ENCODE measurements at regions not wholly inside any gene's neighbourhood (a gene's known extent, or its start where the extent isn't known, plus 50 kb on each side); places are given as distances from the start of the nearest gene placed in this dataset.

DNA sequence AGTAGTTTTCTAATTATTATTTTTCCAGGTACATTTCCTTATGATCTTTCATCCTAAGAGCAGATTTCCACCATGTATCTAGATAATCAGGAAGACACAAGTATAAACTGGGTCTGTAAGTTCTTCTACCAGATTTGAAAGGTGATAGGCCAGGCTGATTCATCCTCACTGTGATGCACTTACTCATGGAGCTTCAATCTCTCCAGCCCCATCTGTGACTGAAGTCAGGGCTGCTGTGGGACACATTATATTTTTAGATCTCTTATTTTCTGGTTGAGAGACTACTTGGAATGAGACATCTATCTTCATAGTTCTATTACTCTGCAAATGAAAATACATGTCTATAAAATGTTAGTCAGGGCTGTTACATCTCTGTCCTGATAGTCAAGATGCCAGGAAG lies 85.5 kb upstream of the SLC25A13 start:
- Histone ChIP-seq H3K4me3 (no peak overlapping the region), H3K4me1 (peaks cover 23% of the 10 kb centered on the region), H3K27me3 (ENCODE audit: low read depth) (no peaks in the 10 kb centered on the region), H3K9me3 (no peaks in the 10 kb centered on the region), H3K36me3 (replicated peaks) (no peaks in the 10 kb centered on the region)
- DNase-seq (ENCODE audit: low spot score in 2 of 2): no peak
- in situ Hi-C loops (cut with MboI; ENCODE audit: low sequenced_read_pairs): no loop called here

DNA sequence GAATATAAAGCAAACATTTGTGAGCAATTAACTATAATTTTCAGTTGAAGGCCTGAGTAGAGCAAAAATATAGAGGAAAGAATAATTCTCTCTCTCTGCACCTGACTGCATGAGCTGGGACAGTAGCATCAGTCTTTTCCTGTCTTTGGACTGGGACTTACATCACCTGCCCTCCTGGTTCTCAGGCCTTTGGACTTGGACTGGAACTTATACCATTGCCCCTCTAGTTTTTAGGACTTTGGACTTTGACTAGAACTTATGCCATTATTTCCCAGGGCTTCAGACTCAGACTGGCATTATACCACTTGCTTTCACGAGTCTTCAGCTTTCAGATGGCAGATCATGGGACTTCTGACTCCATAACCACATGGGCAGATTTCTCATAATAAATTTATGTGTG lies 81.0 kb upstream of the SLC25A13 start:
- in situ Hi-C loops (cut with MboI; ENCODE audit: low sequenced_read_pairs): no loop called here
- H3K4me3 ChIP-seq: no peak overlapping the region
- no peak for DNase-seq (ENCODE audit: low spot score in 2 of 2)

DNA sequence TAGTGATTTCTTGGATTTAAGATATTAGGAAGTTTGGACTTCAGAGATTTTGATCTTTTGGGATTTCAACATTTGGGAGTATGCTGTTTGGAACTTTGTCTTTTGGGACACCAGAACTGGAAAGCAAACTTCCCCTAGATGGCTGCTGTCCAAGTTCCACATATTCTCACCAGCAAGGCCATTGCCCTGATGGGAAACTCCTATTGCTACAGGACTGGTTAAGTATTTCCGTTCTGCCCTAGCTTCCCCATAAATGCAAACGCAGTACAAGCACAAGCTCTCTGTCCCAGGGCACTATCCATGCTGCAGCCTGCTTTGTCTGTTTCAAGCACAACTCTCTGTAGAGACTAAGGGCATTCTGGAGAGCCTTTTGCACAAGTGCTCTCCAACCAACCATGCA lies 79.3 kb upstream of the SLC25A13 start:
- in situ Hi-C loops (cut with MboI; ENCODE audit: low sequenced_read_pairs): no loop called here
- DNase-seq (ENCODE audit: low spot score in 2 of 2): no peak

More for the DNA sequence above, 81.0 kb upstream of the SLC25A13 start:
- peaks cover 10% of the 10 kb centered on the region for H3K4me1 ChIP-seq
- H3K27me3 ChIP-seq (ENCODE audit: low read depth): no peaks in the 10 kb centered on the region
- H3K36me3 ChIP-seq (replicated peaks): no peaks in the 10 kb centered on the region
- H3K9me3 ChIP-seq: no peaks in the 10 kb centered on the region

DNA sequence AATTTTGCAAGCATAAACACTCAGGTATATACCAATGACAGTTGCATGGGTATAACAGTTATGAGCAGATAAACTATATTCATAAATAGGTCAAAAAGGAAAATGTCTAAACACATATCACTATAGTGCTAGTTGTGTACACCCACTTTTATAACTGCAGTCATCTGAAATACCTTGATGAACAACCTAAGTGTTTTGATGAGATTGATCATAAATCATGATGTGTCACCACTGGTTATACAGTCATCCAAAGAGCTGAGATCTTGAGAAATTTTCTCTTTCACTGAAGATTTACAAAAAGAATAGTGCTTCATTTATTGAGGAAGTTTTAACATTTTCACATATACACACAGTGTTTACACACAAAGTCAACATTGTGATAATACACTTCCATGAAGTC lies 78.6 kb upstream of the SLC25A13 start:
- Histone ChIP-seq H3K4me3 (no peak overlapping the region), H3K9me3 (no peaks in the 10 kb centered on the region), H3K4me1 (peaks cover 6% of the 10 kb centered on the region), H3K36me3 (replicated peaks) (no peaks in the 10 kb centered on the region), H3K27me3 (ENCODE audit: low read depth) (no peaks in the 10 kb centered on the region)
- no peak for DNase-seq (ENCODE audit: low spot score in 2 of 2)
- in situ Hi-C loops (cut with MboI; ENCODE audit: low sequenced_read_pairs): no loop called here

More for the DNA sequence above, 79.3 kb upstream of the SLC25A13 start:
- no peaks in the 10 kb centered on the region for H3K9me3 ChIP-seq
- no peaks in the 10 kb centered on the region for H3K36me3 ChIP-seq (replicated peaks)
- H3K27me3 ChIP-seq (ENCODE audit: low read depth): no peaks in the 10 kb centered on the region
- peaks cover 10% of the 10 kb centered on the region for H3K4me1 ChIP-seq
- no peak overlapping the region for H3K4me3 ChIP-seq

DNA sequence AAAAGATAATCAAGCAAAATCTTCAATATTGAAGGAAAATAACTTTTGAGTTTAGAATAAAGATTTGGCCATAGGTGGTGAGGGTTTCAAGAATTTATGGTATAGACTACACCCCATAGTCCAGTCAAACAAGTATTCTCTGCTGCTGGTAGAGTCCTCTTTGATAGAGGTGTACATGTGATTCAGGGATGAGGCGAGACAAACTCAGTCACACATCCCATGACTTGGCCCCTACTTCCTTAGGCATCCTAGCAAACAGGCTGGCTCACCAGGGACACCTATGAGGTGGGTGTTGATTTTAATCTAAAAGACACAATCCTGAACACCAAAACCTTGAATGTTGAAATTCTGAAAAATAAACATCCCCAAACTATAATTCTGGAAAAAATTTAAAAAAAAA lies 78.1 kb upstream of the SLC25A13 start:
- in situ Hi-C loops (cut with MboI; ENCODE audit: low sequenced_read_pairs): no loop called here

DNA sequence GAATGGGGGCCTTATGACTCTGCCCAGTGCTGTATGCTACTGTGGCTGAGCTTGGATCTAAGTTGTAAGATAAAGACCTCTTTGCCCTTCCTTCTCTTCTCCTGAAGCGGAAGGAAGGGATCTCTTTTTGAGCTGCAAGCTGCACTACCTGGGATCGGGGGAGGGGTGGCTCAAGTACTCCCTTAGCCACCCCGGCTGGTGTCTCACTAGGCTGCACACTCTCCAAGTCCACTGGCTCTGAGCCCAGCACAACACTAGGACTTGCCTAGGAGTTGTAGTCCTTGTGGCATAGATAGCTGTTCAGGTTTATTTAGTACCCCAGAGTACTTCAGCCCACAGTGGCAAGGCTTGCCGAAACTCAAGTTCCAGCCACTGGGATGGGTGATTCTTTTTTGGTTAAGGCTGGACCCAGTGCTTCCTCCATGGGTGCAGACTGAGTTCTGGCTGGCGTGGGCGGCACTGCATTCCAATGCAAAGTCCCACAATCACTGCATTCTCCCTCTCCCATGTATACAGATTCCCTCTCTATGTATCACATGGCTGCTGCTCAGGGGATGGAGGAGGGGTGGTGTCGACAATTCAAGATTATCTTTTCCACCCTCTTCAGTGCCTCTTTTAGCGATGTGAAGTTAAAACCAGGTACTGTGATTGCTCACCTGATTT lies 76.2 kb upstream of the SLC25A13 start:
- Histone ChIP-seq H3K27me3 (ENCODE audit: low read depth) (no peaks in the 10 kb centered on the region), H3K9me3 (no peaks in the 10 kb centered on the region), H3K4me1 (no peaks in the 10 kb centered on the region), H3K36me3 (replicated peaks) (no peaks in the 10 kb centered on the region), H3K4me3 (no peak overlapping the region)
- in situ Hi-C loops (cut with MboI; ENCODE audit: low sequenced_read_pairs): no loop called here
- DNase-seq (ENCODE audit: low spot score in 2 of 2): no peak

More for the DNA sequence above, 78.1 kb upstream of the SLC25A13 start:
- Histone ChIP-seq H3K36me3 (replicated peaks) (no peaks in the 10 kb centered on the region), H3K27me3 (ENCODE audit: low read depth) (no peaks in the 10 kb centered on the region), H3K4me1 (peaks cover 2% of the 10 kb centered on the region), H3K4me3 (no peak overlapping the region), H3K9me3 (no peaks in the 10 kb centered on the region)
- no peak for DNase-seq (ENCODE audit: low spot score in 2 of 2)

DNA sequence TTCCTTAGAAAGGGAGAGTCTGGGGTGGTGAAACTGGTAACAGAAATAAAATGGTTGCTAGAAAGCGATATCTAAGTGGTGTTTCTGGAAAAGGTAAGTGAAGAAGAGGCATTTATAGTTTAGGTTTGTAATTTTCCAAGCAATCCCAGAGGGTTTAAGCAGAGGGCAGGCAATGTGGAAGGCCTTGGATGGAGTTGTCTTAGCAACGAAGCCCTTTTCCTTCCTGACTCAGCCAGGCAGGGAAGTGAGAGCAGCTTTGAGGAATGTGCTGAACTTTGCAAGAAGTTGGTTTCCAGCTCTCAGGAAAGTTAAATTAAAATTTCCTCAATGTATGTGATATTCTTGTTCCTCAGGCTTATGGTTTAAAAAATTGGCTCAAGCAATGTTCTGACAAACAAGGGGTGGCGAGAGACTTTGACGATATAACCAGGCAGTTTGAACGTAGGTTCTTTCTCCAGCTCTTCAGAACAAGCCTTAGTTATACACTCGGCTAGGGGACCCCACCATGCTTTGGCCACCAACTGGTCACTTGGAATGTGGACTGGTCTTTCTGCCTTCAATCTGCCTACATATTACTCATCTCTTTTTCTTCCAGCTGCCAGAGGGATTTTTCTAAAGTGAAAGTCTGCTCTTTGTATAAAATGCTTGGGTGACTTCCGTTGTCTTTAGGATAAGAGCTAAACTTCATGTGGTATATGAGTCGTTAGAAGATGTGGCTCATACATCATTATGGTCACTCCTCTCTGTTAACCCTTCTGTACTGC lies 66.9 kb upstream of the SLC25A13 start:
- H3K27me3 ChIP-seq (ENCODE audit: low read depth): no peaks in the 10 kb centered on the region
- H3K4me3 ChIP-seq: no peak overlapping the region
- H3K4me1 ChIP-seq: no peaks in the 10 kb centered on the region
- no peaks in the 10 kb centered on the region for H3K36me3 ChIP-seq (replicated peaks)
- no peak for DNase-seq (ENCODE audit: low spot score in 2 of 2)
- H3K9me3 ChIP-seq: no peaks in the 10 kb centered on the region
- in situ Hi-C loops (cut with MboI; ENCODE audit: low sequenced_read_pairs): no loop called here

DNA sequence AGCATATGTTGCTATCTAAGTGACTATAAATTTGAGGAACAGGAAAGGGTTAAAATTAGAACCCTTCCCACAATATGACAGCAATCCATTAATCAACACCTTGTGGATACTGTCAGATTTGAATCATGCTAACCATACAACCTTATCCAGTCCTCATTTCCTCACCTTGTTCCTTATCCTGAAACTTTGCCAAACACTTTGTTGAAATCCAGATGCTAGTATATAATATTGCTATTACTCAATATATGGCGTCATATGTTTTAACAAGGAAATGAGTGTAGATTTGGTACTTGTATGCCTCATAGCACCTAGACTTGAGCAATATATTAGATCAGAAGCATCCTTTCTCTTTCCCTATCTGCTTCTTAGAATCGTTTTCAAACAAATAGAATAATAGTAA lies 66.3 kb upstream of the SLC25A13 start:
- no peak overlapping the region for H3K4me3 ChIP-seq
- H3K36me3 ChIP-seq (replicated peaks): no peaks in the 10 kb centered on the region
- no peaks in the 10 kb centered on the region for H3K27me3 ChIP-seq (ENCODE audit: low read depth)
- H3K9me3 ChIP-seq: no peaks in the 10 kb centered on the region
- no peak for DNase-seq (ENCODE audit: low spot score in 2 of 2)
- in situ Hi-C loops (cut with MboI; ENCODE audit: low sequenced_read_pairs): no loop called here
- H3K4me1 ChIP-seq: no peaks in the 10 kb centered on the region

DNA sequence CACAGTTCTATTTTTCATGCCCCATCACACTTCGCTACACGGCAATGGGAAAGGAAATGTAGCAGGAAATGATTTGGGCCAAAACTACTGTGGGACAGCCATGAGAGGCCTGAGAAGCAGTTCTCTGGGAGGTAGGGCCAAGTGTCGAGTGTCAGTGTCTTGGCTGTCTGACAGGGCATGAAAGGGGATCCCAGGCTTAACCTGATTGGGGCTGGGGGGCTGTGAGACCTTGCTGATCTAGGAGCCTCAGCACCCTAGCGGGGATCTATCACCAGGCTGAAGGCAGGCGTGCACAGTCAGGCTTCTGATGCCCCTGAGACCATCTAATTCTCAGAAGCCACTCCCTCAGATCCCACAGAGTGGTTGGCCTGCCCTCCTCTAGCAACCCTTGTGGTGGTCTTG lies 58.2 kb upstream of the SLC25A13 start:
- no peak for DNase-seq (ENCODE audit: low spot score in 2 of 2)
- H3K36me3 ChIP-seq (replicated peaks): no peaks in the 10 kb centered on the region
- H3K27me3 ChIP-seq (ENCODE audit: low read depth): no peaks in the 10 kb centered on the region; the same call in 1 of the 2 replicates
- H3K9me3 ChIP-seq: no peaks in the 10 kb centered on the region
- H3K4me3 ChIP-seq: no peak overlapping the region
- H3K4me1 ChIP-seq: peaks cover 3% of the 10 kb centered on the region
- in situ Hi-C loops (cut with MboI; ENCODE audit: low sequenced_read_pairs): no loop called here

DNA sequence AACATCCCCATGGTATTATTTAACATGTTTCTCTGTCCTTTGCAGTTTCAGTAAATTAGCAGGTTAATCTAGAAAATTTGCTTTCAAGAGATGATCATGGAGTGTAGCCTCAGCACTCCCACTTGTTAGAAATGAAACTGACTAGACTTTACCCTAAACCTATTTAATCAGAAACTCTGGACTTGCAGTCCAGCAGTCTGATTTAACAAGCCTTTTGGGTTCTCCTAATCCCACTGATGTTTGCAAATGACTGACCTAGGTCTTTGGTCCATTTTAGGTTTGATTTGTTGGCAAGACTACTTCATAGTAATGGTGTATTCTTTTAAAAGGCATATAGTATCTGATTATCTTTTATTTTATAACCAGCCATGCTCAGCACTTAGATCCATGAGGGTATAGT lies 55.5 kb upstream of the SLC25A13 start:
- Histone ChIP-seq H3K36me3 (replicated peaks) (no peaks in the 10 kb centered on the region), H3K9me3 (no peaks in the 10 kb centered on the region)
- in situ Hi-C loops (cut with MboI; ENCODE audit: low sequenced_read_pairs): no loop called here

More for the DNA sequence above, 55.5 kb upstream of the SLC25A13 start:
- Histone ChIP-seq H3K27me3 (ENCODE audit: low read depth) (no peaks in the 10 kb centered on the region; the same call in 1 of the 2 replicates), H3K4me3 (no peak overlapping the region), H3K4me1 (peaks cover 3% of the 10 kb centered on the region)
- no peak for DNase-seq (ENCODE audit: low spot score in 2 of 2)
